Muscle of leg (tissue), 3 donors: ENCODE measurements at regions not wholly inside any gene's neighbourhood (a gene's known extent, or its start where the extent isn't known, plus 50 kb on each side); places are given as distances from the start of the nearest gene placed in this dataset.
"Not testable (repeated sequence)": the region's sequence is repeated elsewhere in the genome, so short reads cannot be mapped to it uniquely, and the experiment has no call there.

Experiments used
- DNase-seq: peaks from one replicate; pipeline ENCODE4 v3.0.0; 2013
- H3K27ac ChIP-seq: one replicate; pipeline ENCODE4 v1.5.1; 2013; ENCODE audit warnings: mild to moderate bottlenecking, low read length, control low read depth
- H3K27me3 ChIP-seq: one replicate; pipeline ENCODE4 v1.6.1; 2013; ENCODE audit warnings: low read length; ENCODE audit not compliant: control insufficient read depth, insufficient read depth
- H3K36me3 ChIP-seq: one replicate; pipeline ENCODE4 v1.6.1; 2013; ENCODE audit warnings: low read length; ENCODE audit not compliant: control insufficient read depth, insufficient read depth
- H3K4me1 ChIP-seq: one replicate; pipeline ENCODE4 v1.6.1; 2013; ENCODE audit warnings: low read length; ENCODE audit not compliant: control insufficient read depth, insufficient read depth
- H3K4me3 ChIP-seq: one replicate; pipeline ENCODE4 v1.5.1; 2013; ENCODE audit warnings: low read length, control low read depth
- H3K9me3 ChIP-seq: replicated peaks from 2 replicates; pipeline ENCODE4 v1.6.1; 2013; ENCODE audit warnings: low read depth, low read length; ENCODE audit not compliant: control insufficient read depth
- WGBS: methylation state at CpG from one replicate; pipeline ENCODE4 v1.1.5; 2013; ENCODE audit warnings: missing lambda C conversion rate; ENCODE audit not compliant: insufficient coverage; 5-methylcytosine and 5-hydroxymethylcytosine counted together

GRCh38 chr7:98788966-98789365, 80.8 kb downstream of the TMEM130 start:
- Histone ChIP-seq H3K4me1 (no peaks in the 10 kb centered on the region), H3K4me3 (no peak overlapping the region), H3K36me3 (no peaks in the 10 kb centered on the region), H3K27ac (no peak overlapping the region), H3K27me3 (no peaks in the 10 kb centered on the region), H3K9me3 (no peaks in the 10 kb centered on the region)
- 60% methylated on average over 1 of the region's 3 CpGs for WGBS
- DNase-seq, result no peak

GRCh38 chr7:98794453-98794852, 75.4 kb downstream of the TMEM130 start:
- peaks cover 12% of the 10 kb centered on the region for H3K4me1 ChIP-seq
- H3K36me3 ChIP-seq, result not testable (repeated sequence)
- no CpG with 5 or more reads among the region's 4 CpGs for WGBS

GRCh38 chr7:98795741-98796493, 73.9 kb downstream of the TMEM130 start:
- H3K9me3 ChIP-seq, result peaks cover 1% of the 10 kb centered on the region

More at GRCh38 chr7:98794453-98794852, 75.4 kb downstream of the TMEM130 start:
- H3K4me3 ChIP-seq, H3K9me3 ChIP-seq, H3K27ac ChIP-seq, H3K27me3 ChIP-seq, DNase-seq: not testable (repeated sequence)

More at GRCh38 chr7:98795741-98796493, 73.9 kb downstream of the TMEM130 start:
- DNase-seq, result no peak
- Histone ChIP-seq H3K4me1 (peaks cover 12% of the 10 kb centered on the region), H3K27ac (no peak overlapping the region), H3K4me3 (no peak overlapping the region), H3K27me3 (no peaks in the 10 kb centered on the region), H3K36me3 (no peaks in the 10 kb centered on the region)
- WGBS, result 85% methylated on average over 4 of the region's 12 CpGs
